ENCODE measurements at regions not wholly inside any gene's neighbourhood (a gene's known extent, or its start where the extent isn't known, plus 50 kb on each side); places are given as distances from the start of the nearest gene placed in this dataset.

GRCh38 chr3:6264036-6264435, 596.9 kb upstream of the GRM7 start:
- no peak for TF ChIP-seq CTCF (IDR thresholded peaks at IDR 0.05)
- no peak for TF ChIP-seq POLR2A (IDR thresholded peaks at IDR 0.05)
